ENCODE measurements at regions not wholly inside any gene's neighbourhood (a gene's known extent, or its start where the extent isn't known, plus 50 kb on each side); places are given as distances from the start of the nearest gene placed in this dataset.

DNA sequence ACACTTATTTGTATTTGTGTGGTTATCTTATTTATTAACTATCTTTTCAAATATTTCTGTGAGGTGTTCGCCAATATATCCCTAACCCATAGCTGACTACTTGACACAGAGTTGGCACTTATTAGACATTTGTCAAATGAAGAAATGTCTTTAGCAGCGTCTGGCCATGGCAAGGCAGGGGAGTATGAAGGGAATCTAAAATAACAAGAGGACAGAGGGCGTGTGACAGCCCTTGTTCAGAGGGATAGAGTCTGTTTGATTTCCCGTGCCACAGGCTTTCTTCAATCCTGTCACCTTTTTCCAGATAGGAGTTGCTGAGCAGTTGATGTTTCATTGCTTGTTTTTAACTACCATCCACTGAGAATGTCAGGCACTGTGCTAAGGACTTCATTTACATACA, 53.6 kb upstream of the SLC39A10 start:
- no peaks in the 10 kb centered on the region for H3K27me3 ChIP-seq (ENCODE audit: insufficient read depth, low read length)
- ATAC-seq (no peak), DNase-seq (ENCODE audit: low read depth, low spot score) (no peak)
- H3K36me3 ChIP-seq (ENCODE audit: control insufficient read depth in 1 of 2, insufficient read depth in 2 of 2, low read length in 2 of 2) = no peaks in the 10 kb centered on the region
- POLR2A ChIA-PET = no interaction called here
- no peaks in the 10 kb centered on the region for H3K79me2 ChIP-seq (ENCODE audit: insufficient read depth, low read length)
- intact Hi-C loops (cut with micrococcal nuclease) = no loop called here
- H4K20me1 ChIP-seq (ENCODE audit: insufficient read depth) = no peaks in the 10 kb centered on the region
- H3K4me3 ChIP-seq (replicated peaks in 1 of 2; ENCODE audit: low read depth in 1 of 2, low read length in 2 of 2) = no peak overlapping the region
- TF ChIP-seq EZH2 (IDR thresholded peaks at IDR 0.05) = no peak
- no peak overlapping the region for H3K4me2 ChIP-seq (ENCODE audit: low read length)
- H3K9ac ChIP-seq (ENCODE audit: low read length) = no peak overlapping the region
- CTCF ChIA-PET = no interaction called here
- RAD21 ChIA-PET (ENCODE audit: low non-redundant PET in 1 of 2, low total read pairs in 2 of 2, uncharacterized antibody in 2 of 2, unreplicated experiment in 2 of 2) = no interaction called here
- H3K4me1 ChIP-seq (ENCODE audit: control insufficient read depth in 1 of 2, insufficient read depth in 2 of 2, low read length in 2 of 2) = no peaks in the 10 kb centered on the region
- no peaks in the 10 kb centered on the region for H3K9me2 ChIP-seq (ENCODE audit: insufficient read depth)
- BruUV-seq (replicated peaks) = no TSS peak
- H3K9me3 ChIP-seq (ENCODE audit: control insufficient read depth in 1 of 2, insufficient read depth in 1 of 2, low read depth in 1 of 2, low read length in 2 of 2) = no peaks in the 10 kb centered on the region
- H3K27ac ChIP-seq (ENCODE audit: low read depth, low read length) = no peak overlapping the region
- no peak overlapping the region for H2AFZ ChIP-seq (ENCODE audit: low read depth, low read length, poor library complexity, severe bottlenecking)

DNA sequence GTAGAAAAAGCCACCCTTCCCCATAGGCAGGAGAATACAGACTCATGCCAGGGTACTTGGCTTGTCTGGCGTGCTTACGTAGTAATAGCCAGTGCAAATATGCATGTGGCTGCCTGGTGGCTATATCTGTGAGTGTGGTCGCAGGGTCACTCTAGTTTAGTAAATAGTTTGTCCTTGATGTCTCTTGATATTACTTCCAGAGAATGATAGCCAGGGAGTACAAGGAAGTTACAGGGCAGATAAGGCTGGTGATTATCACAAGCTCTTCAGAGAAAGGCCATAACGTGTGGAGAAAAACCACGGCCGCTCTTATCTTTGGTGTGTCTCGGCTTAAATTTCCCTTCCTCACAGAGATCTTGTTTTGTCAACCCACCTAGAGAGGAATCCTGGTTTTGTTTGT, 54.3 kb upstream of the SLC39A10 start:
- CTCF ChIA-PET = no interaction called here
- Histone ChIP-seq H2AFZ (ENCODE audit: low read depth, low read length, poor library complexity, severe bottlenecking) (no peak overlapping the region), H3K36me3 (ENCODE audit: control insufficient read depth in 1 of 2, insufficient read depth in 2 of 2, low read length in 2 of 2) (no peaks in the 10 kb centered on the region), H3K9me2 (ENCODE audit: insufficient read depth) (no peaks in the 10 kb centered on the region), H3K27me3 (ENCODE audit: insufficient read depth, low read length) (no peaks in the 10 kb centered on the region), H3K4me2 (ENCODE audit: low read length) (no peak overlapping the region), H3K4me1 (ENCODE audit: control insufficient read depth in 1 of 2, insufficient read depth in 2 of 2, low read length in 2 of 2) (no peaks in the 10 kb centered on the region), H3K79me2 (ENCODE audit: insufficient read depth, low read length) (no peaks in the 10 kb centered on the region), H3K9ac (ENCODE audit: low read length) (no peak overlapping the region), H3K4me3 (replicated peaks in 1 of 2; ENCODE audit: low read depth in 1 of 2, low read length in 2 of 2) (no peak overlapping the region), H4K20me1 (ENCODE audit: insufficient read depth) (no peaks in the 10 kb centered on the region), H3K27ac (ENCODE audit: low read depth, low read length) (no peak overlapping the region), H3K9me3 (ENCODE audit: control insufficient read depth in 1 of 2, insufficient read depth in 1 of 2, low read depth in 1 of 2, low read length in 2 of 2) (no peaks in the 10 kb centered on the region)
- TF ChIP-seq POLR2A (IDR thresholded peaks at IDR 0.05; ENCODE audit: borderline replicate concordance, extremely low read depth, insufficient read depth, insufficient read length) (no peak), SP1 (IDR thresholded peaks at IDR 0.05; ENCODE audit: low read depth) (no peak)
- BruUV-seq (replicated peaks) = no TSS peak
- intact Hi-C loops (cut with micrococcal nuclease) = no loop called here
- POLR2A ChIA-PET = no interaction called here
- no peak for ATAC-seq
- RAD21 ChIA-PET (ENCODE audit: low non-redundant PET in 1 of 2, low total read pairs in 2 of 2, uncharacterized antibody in 2 of 2, unreplicated experiment in 2 of 2) = no interaction called here
- no peak for DNase-seq (ENCODE audit: low read depth, low spot score)

DNA sequence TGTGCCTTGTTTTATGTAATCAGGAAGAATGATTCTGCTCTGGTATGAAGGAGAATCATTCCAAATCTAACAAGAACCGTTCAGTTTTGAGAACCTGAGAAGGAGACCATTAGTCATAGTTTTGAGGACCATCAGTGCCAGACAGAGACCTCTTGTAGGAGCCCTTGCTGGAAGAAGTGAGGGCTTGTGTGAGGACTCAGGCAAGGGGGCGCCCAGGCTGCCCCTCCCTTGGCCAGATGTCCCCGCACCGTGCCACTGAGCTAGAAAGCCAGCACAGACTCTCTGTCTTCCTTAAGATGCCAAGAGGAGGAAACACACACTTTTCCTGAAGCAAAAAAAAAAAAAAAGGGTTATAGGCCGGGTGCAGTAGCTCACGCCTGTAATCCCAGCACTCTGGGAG, 55.7 kb upstream of the SLC39A10 start:
- Histone ChIP-seq H4K20me1 (ENCODE audit: insufficient read depth) (no peaks in the 10 kb centered on the region), H3K4me2 (ENCODE audit: low read length) (no peak overlapping the region), H3K27ac (ENCODE audit: low read depth, low read length) (no peak overlapping the region), H3K9me3 (ENCODE audit: control insufficient read depth in 1 of 2, insufficient read depth in 1 of 2, low read depth in 1 of 2, low read length in 2 of 2) (no peaks in the 10 kb centered on the region), H3K9me2 (ENCODE audit: insufficient read depth) (no peaks in the 10 kb centered on the region), H2AFZ (ENCODE audit: low read depth, low read length, poor library complexity, severe bottlenecking) (no peak overlapping the region), H3K4me1 (ENCODE audit: control insufficient read depth in 1 of 2, insufficient read depth in 2 of 2, low read length in 2 of 2) (no peaks in the 10 kb centered on the region), H3K27me3 (ENCODE audit: insufficient read depth, low read length) (no peaks in the 10 kb centered on the region), H3K79me2 (ENCODE audit: insufficient read depth, low read length) (no peaks in the 10 kb centered on the region), H3K36me3 (ENCODE audit: control insufficient read depth in 1 of 2, insufficient read depth in 2 of 2, low read length in 2 of 2) (no peaks in the 10 kb centered on the region), H3K9ac (ENCODE audit: low read length) (no peak overlapping the region), H3K4me3 (replicated peaks in 1 of 2; ENCODE audit: low read depth in 1 of 2, low read length in 2 of 2) (no peak overlapping the region)
- ChIA-PET CTCF (no interaction called here), RAD21 (ENCODE audit: low non-redundant PET in 1 of 2, low total read pairs in 2 of 2, uncharacterized antibody in 2 of 2, unreplicated experiment in 2 of 2) (no interaction called here), POLR2A (no interaction called here)
- ATAC-seq (no peak), DNase-seq (ENCODE audit: low read depth, low spot score) (no peak)
- intact Hi-C loops (cut with micrococcal nuclease) = no loop called here
- no TSS peak for BruUV-seq (replicated peaks)
- TF ChIP-seq JUND (IDR thresholded peaks at IDR 0.05) (no peak), CEBPB (IDR thresholded peaks at IDR 0.05; ENCODE audit: low read depth) (no peak), EZH2phosphoT487 (IDR thresholded peaks at IDR 0.05; ENCODE audit: borderline replicate concordance) (no peak), POLR2AphosphoS5 (IDR thresholded peaks at IDR 0.05; ENCODE audit: low read depth, low read length) (no peak)
- TF ChIP-seq, protein P1, sequence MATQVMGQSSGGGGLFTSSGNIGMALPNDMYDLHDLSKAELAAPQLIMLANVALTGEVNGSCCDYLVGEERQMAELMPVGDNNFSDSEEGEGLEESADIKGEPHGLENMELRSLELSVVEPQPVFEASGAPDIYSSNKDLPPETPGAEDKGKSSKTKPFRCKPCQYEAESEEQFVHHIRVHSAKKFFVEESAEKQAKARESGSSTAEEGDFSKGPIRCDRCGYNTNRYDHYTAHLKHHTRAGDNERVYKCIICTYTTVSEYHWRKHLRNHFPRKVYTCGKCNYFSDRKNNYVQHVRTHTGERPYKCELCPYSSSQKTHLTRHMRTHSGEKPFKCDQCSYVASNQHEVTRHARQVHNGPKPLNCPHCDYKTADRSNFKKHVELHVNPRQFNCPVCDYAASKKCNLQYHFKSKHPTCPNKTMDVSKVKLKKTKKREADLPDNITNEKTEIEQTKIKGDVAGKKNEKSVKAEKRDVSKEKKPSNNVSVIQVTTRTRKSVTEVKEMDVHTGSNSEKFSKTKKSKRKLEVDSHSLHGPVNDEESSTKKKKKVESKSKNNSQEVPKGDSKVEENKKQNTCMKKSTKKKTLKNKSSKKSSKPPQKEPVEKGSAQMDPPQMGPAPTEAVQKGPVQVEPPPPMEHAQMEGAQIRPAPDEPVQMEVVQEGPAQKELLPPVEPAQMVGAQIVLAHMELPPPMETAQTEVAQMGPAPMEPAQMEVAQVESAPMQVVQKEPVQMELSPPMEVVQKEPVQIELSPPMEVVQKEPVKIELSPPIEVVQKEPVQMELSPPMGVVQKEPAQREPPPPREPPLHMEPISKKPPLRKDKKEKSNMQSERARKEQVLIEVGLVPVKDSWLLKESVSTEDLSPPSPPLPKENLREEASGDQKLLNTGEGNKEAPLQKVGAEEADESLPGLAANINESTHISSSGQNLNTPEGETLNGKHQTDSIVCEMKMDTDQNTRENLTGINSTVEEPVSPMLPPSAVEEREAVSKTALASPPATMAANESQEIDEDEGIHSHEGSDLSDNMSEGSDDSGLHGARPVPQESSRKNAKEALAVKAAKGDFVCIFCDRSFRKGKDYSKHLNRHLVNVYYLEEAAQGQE (IDR thresholded peaks at IDR 0.05; ENCODE audit: low read depth) = no peak
- TF ChIP-seq, protein P2, sequence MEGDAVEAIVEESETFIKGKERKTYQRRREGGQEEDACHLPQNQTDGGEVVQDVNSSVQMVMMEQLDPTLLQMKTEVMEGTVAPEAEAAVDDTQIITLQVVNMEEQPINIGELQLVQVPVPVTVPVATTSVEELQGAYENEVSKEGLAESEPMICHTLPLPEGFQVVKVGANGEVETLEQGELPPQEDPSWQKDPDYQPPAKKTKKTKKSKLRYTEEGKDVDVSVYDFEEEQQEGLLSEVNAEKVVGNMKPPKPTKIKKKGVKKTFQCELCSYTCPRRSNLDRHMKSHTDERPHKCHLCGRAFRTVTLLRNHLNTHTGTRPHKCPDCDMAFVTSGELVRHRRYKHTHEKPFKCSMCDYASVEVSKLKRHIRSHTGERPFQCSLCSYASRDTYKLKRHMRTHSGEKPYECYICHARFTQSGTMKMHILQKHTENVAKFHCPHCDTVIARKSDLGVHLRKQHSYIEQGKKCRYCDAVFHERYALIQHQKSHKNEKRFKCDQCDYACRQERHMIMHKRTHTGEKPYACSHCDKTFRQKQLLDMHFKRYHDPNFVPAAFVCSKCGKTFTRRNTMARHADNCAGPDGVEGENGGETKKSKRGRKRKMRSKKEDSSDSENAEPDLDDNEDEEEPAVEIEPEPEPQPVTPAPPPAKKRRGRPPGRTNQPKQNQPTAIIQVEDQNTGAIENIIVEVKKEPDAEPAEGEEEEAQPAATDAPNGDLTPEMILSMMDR (IDR thresholded peaks at IDR 0.05 in 2 of 3, conservative IDR thresholded peaks at IDR 0.05 in 1 of 3; ENCODE audit: borderline replicate concordance in 1 of 3, insufficient read depth in 1 of 3, low read depth in 2 of 3, low read length in 2 of 3) = no peak
- TF ChIP-seq, protein P3, sequence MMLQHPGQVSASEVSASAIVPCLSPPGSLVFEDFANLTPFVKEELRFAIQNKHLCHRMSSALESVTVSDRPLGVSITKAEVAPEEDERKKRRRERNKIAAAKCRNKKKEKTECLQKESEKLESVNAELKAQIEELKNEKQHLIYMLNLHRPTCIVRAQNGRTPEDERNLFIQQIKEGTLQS (IDR thresholded peaks at IDR 0.05) = no peak

All from HCT116 (cell line).